HG03097 (cell line): ENCODE measurements at regions not wholly inside any gene's neighbourhood (a gene's known extent, or its start where the extent isn't known, plus 50 kb on each side); places are given as distances from the start of the nearest gene placed in this dataset.
"Not testable (repeated sequence)": the region's sequence is repeated elsewhere in the genome, so short reads cannot be mapped to it uniquely, and the experiment has no call there.

Experiments
- ATAC-seq: cut with Tn5 transposase; IDR thresholded peaks from one replicate; pipeline ENCODE4 v1.9.1; 2021; ENCODE audit not compliant: unreplicated experiment, low FRiP score

DNA sequence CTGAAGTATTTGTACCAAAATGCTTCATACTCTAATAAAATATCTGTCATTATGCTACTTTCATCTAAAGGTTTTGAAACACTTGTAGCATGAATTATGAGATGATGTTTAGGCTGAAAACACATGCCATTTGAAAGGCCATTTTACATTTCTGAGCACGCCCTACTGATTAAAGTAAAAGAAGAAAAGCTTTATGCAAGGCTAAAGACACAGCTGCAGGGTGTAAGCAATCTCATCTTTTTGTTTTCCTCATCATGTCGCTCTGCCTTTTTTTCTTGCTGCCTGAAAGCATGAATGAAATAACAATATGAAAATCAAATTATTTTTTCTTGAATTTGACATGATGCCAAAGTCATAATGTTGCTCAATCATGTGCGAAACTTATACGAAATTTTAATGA, 148.6 kb upstream of the ARG1 start:
- ATAC-seq, result no peak

GRCh38 chr6:131427434-131428058, 145.5 kb upstream of the ARG1 start:
- ATAC-seq, result no peak

DNA sequence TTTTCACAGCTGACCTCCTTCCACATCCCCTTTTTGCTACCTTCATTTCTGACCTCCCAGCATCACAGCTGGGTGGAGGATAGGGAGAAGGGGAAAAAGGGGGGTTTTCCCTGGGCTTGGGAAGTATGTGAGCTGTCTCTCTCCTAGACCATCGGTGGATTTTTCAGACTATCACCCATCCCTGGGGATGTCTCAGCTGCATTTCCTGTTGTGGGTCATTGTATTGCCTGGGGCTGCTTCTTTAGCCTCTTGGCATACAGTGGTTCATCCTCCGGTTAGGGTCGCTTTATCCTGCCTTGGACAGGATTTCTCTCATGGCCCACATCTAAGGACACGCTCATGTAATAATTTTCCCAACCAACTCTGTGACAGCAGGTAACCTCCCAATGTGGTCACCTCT, 142.5 kb upstream of the ARG1 start:
- ATAC-seq, result no peak

- no peak for ATAC-seq
Observed at GRCh38 chr6:131431718-131432117, 141.3 kb upstream of the ARG1 start.

DNA sequence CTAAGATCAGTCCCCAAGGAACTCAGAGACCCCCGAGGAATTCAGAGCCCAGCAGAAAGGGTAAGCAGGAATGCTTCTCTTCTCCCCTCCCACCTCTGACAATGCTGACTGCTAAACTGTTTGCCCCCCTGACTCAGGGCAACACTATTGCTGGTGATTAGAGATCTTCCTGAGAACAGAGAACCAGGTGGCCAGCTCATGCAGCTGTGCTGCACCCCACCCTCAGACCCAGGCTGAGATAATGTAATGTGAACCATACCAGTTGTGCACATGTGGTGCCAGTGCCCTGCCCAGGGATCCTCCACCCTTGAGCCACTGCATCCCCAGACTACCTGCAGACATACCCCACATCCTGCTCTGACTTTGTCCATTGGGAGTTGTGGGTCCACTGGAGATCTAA, 139.1 kb upstream of the ARG1 start:
- ATAC-seq, result no peak

DNA sequence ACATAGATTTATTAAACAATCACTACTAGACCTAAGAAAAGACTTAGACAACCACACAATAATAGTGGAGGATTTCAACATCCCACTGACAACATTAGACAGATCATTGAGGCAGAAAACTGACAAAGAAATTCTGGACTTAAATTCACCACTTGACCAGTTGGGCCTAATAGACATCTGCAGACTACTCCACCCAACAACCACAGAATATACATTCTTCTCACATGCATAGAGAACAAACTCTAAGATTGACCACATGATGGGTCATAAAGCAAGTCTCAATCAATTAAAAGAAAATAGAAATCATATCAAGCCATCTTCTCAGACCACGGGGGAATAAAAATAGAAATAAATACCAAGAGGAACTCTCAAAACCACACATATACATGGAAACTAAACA, 136.7 kb upstream of the ARG1 start:
- ATAC-seq, result no peak

- ATAC-seq, result no peak
Observed at GRCh38 chr6:131443014-131443413, 130.0 kb upstream of the ARG1 start.

DNA sequence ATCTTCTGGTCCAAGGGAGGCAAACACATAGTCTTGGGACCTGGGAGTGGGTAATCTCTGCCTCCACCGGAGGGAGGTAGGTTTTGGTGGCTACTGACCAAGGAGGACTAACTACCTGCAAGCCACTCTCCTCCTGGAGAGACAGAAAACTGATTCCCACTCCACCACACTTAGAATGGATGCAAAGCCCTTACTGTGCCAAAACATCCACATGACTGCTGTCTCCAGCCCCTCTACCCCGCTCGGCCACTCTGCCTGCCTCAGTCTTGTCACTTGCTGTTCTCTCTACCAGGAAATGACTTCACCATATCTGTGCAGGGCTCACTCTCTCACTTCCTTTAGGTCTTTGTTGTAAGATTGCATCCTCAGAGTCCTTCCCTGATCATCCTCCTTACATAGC, 129.5 kb upstream of the ARG1 start:
- ATAC-seq, result no peak

DNA sequence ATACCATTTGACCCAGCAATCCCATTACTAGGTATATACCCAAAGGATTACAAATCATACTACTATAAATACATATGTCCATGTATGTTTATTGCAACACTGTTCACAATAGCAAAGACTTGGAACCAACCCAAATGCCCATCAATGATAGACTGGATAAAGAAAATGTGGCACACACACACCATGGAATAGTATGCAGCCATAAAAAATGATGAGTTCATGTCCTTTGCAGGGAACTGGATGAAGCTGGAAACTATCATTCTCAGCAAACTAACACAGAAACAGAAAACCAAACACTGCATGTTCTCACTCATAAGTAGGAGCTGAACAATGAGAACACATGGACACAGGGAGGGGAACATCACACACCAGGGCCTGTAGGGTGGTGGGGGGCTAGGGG, 127.7 kb upstream of the ARG1 start:
- ATAC-seq, result not testable (repeated sequence)

GRCh38 chr6:131450861-131451260, 122.2 kb upstream of the ARG1 start:
- no peak for ATAC-seq

GRCh38 chr6:131451321-131452144, 121.5 kb upstream of the ARG1 start:
- ATAC-seq, result no peak

- ATAC-seq, result no peak
Observed at GRCh38 chr6:131453803-131454202, 119.2 kb upstream of the ARG1 start.

DNA sequence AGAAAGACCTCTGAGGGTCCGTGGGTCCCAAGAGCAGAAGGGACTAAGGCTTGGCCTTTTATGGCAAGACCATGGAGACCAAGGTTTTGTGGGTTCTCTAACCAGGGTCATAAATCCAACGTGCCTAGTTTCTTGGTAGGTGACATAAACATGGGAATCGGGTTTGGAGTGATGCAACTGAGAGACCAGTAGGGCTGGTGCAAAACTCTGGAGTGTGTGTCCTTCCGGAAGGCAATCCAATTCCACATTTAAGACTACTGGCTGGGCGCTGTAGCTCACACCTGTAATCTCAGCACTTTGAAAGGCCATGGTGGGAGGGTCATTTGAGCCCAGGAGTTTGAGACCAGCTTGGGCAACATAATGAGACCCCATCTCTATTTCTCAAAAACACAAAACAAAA, 116.5 kb upstream of the ARG1 start:
- ATAC-seq, result no peak

DNA sequence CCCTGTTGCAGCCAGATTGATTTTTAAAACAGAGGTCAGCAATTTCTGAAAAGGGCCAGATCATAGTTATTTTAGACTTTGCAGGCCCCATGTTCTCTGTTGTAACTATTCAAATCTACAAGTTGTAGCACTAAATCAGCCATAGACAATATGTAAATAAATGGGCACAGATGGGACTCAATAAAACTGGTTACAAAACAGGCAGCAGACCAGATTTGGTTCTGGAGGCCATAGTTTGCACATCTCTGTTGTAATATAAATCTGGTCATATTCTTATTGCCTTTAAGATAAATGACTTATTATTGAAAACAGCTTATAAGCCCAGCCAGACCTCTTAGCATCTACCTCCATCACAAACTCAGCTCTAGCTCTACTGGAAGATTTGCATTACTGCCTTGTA, 114.0 kb upstream of the ARG1 start:
- ATAC-seq, result no peak

DNA sequence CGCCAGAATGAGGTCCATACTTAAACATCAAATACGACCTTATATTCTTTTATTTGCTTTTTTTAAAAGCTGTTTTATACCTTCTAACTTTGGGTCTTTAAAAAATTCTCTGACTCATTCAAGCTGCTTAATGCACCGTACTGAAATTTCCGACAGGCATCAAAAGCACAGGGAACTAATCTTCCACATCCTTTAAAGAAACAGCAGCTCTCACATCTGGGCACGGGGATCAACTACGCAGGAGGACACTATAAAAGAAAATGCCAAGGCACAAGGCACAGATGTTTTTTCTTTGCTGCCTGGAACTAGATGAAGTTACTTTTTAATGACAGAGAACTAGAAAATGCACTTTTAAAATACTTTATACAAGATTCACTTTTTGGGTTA, 112.4 kb upstream of the ARG1 start:
- no peak for ATAC-seq

- no peak for ATAC-seq
Observed at GRCh38 chr6:131469130-131469529, 103.9 kb upstream of the ARG1 start.

GRCh38 chr6:131470534-131470933, 102.5 kb upstream of the ARG1 start:
- ATAC-seq, result no peak

GRCh38 chr6:131471331-131471730, 101.7 kb upstream of the ARG1 start:
- no peak for ATAC-seq

DNA sequence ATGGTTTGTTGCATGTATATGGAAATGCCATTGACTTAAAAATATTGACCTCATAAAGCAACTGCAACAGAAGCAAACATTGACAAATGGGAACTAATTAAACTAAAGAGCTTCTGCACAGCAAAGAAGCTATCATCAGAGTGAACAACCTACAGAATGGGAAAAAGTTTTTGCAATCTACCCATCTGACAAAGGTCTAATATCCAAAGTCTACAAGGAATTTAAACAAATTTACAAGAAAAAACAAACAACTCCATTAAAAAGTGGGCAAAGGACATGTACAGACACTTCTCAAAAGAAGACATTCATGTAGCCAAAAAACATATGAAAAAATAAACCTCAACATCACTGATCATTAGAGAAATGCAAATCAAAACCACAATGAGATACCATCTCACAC, 99.7 kb upstream of the ARG1 start:
- ATAC-seq, result not testable (repeated sequence)

DNA sequence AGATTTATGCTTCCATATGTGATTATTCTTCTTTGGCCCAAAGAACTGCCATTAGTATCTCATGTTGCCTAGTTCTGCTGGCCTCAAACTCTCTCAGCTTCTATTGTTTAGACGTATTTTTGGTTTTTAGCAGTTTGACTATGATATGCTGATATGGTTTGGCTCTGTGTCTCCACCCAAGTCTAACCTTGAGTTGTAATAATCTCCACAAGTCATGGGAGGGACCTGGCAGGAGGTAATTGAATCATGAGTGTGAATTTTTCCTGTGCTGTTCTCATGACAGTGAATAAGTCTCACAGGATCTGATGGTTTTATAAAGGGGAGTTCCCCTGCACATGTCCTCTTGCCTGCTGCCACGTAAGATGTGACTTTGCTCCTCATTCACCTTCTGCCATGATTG, 96.7 kb upstream of the ARG1 start:
- no peak for ATAC-seq

GRCh38 chr6:131478740-131479211, 94.2 kb upstream of the ARG1 start:
- ATAC-seq, result not testable (repeated sequence)

GRCh38 chr6:131486608-131487007, 86.4 kb upstream of the ARG1 start:
- no peak for ATAC-seq
